ENCODE measurements at regions not wholly inside any gene's neighbourhood (a gene's known extent, or its start where the extent isn't known, plus 50 kb on each side); places are given as distances from the start of the nearest gene placed in this dataset.
A peak's percentile ranks its signal among the peaks of the same experiment; 100 is the strongest.

DNA sequence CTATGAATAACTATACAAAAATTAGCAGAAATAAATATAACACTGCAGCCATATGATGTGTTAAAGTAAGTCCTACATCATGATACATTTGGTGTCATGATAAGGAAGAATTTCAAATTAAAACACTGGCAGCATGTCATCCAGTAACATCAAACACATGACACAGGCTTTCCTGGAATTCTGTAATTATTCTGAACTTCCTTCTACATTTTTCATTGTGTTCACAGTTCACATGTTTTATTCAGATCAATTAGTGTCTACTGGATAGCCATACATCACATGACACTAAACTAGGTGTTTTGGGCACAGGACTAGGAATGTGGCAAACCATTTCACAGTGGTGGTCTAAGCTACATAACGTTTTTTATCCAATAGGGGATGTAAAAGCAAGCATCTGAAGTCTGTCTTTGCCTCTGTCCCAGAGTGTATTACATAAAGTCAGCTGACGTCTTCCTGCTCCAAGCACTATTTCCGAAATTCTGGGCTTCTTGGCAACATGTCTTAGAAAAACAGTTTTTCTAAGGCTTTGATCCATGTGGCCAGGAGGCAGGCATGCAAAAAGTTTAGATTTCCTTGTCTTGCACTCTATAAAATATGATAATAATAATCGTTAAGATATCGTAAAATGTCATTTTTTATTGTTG, 707.9 kb downstream of the CENPC start:
- peak in 1 of 2 donors; percentile 4 for DNase-seq
- no peaks in the 10 kb centered on the region for H3K27me3 ChIP-seq
- H3K4me3 ChIP-seq: no peak overlapping the region
- TF ChIP-seq POLR2AphosphoS5 (IDR thresholded peaks at IDR 0.05) (no peak), POLR2A (IDR thresholded peaks at IDR 0.05) (no peak), EP300 (IDR thresholded peaks at IDR 0.05) (no peak)
- TF ChIP-seq, protein P1, sequence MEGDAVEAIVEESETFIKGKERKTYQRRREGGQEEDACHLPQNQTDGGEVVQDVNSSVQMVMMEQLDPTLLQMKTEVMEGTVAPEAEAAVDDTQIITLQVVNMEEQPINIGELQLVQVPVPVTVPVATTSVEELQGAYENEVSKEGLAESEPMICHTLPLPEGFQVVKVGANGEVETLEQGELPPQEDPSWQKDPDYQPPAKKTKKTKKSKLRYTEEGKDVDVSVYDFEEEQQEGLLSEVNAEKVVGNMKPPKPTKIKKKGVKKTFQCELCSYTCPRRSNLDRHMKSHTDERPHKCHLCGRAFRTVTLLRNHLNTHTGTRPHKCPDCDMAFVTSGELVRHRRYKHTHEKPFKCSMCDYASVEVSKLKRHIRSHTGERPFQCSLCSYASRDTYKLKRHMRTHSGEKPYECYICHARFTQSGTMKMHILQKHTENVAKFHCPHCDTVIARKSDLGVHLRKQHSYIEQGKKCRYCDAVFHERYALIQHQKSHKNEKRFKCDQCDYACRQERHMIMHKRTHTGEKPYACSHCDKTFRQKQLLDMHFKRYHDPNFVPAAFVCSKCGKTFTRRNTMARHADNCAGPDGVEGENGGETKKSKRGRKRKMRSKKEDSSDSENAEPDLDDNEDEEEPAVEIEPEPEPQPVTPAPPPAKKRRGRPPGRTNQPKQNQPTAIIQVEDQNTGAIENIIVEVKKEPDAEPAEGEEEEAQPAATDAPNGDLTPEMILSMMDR (IDR thresholded peaks at IDR 0.05): no peak
- no peak overlapping the region for H3K27ac ChIP-seq
- intact Hi-C loops (cut with DNase I; ENCODE audit: low total_unique reads): no loop called here
- no peaks in the 10 kb centered on the region for H3K36me3 ChIP-seq
- H3K4me1 ChIP-seq: no peaks in the 10 kb centered on the region
- WGBS, 5 donors: 47 to 68% (median 61%) methylated on average over 5 of the region's 5 CpGs
- no peaks in the 10 kb centered on the region for H3K9me3 ChIP-seq

- peaks cover 0 to 5% (median 0%) of the 10 kb centered on the region in 4 donors for H3K9me3 ChIP-seq
- intact Hi-C loops (cut with DNase I; ENCODE audit: low total_unique reads): no loop called here
- no peak overlapping the region for H3K4me3 ChIP-seq
- TF ChIP-seq, protein P1 (IDR thresholded peaks at IDR 0.05): no peak
- TF ChIP-seq POLR2AphosphoS5 (IDR thresholded peaks at IDR 0.05) (no peak), EP300 (IDR thresholded peaks at IDR 0.05) (no peak), POLR2A (IDR thresholded peaks at IDR 0.05) (no peak)
- H3K27me3 ChIP-seq: no peaks in the 10 kb centered on the region
- H3K36me3 ChIP-seq: no peaks in the 10 kb centered on the region
- no peak overlapping the region for H3K27ac ChIP-seq
- no peak for DNase-seq
- H3K4me1 ChIP-seq: no peaks in the 10 kb centered on the region
Observed at GRCh38 chr4:66829310-66829709, 716.0 kb downstream of the CENPC start.

- H3K36me3 ChIP-seq: no peaks in the 10 kb centered on the region
- intact Hi-C loops (cut with DNase I; ENCODE audit: low total_unique reads): no loop called here
- H3K9me3 ChIP-seq: no peaks in the 10 kb centered on the region
- no peaks in the 10 kb centered on the region for H3K27me3 ChIP-seq
- H3K27ac ChIP-seq: no peak overlapping the region
- no peaks in the 10 kb centered on the region for H3K4me1 ChIP-seq
- TF ChIP-seq POLR2AphosphoS5 (IDR thresholded peaks at IDR 0.05): no peak
- TF ChIP-seq EP300 (IDR thresholded peaks at IDR 0.05): no peak
- TF ChIP-seq, protein P1 (IDR thresholded peaks at IDR 0.05): no peak
- no peak for TF ChIP-seq POLR2A (IDR thresholded peaks at IDR 0.05)
- no peak for DNase-seq
- no peak overlapping the region for H3K4me3 ChIP-seq
Observed at GRCh38 chr4:66820681-66821080, 724.6 kb downstream of the CENPC start.

DNA sequence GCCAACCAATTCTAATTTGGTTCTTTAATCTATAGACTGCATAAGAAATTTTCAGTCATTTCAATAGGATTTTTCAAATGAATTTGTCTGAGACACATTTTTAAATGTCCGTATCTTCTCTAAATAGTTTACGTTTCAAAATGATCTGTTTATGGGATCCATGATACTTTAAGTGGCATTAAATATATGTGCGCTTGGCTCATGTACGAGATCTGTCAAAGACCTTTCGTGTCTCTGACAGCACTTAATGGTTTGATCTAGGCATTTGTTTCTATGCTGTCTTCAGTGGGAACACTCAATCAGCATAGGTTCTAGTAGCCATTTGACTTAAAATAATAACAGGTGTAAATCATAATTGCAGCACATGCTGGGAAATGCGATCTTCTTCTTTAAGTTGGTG, 731.0 kb downstream of the CENPC start:
- Histone ChIP-seq H3K27ac (no peak overlapping the region), H3K4me3 (no peak overlapping the region), H3K36me3 (no peaks in the 10 kb centered on the region), H3K27me3 (no peaks in the 10 kb centered on the region), H3K9me3 (no peaks in the 10 kb centered on the region), H3K4me1 (no peaks in the 10 kb centered on the region)
- 59 to 70% (median 67%) methylated on average over 6 of the region's 6 CpGs for WGBS, 5 donors
- no peak for DNase-seq
- intact Hi-C loops (cut with DNase I; ENCODE audit: low total_unique reads): no loop called here
- TF ChIP-seq POLR2AphosphoS5 (IDR thresholded peaks at IDR 0.05): no peak
- no peak for TF ChIP-seq EP300 (IDR thresholded peaks at IDR 0.05)

GRCh38 chr4:66805582-66805981, 739.7 kb downstream of the CENPC start:
- no peak for DNase-seq
- TF ChIP-seq POLR2AphosphoS5 (IDR thresholded peaks at IDR 0.05) (no peak), POLR2A (IDR thresholded peaks at IDR 0.05) (no peak), EP300 (IDR thresholded peaks at IDR 0.05) (no peak)
- TF ChIP-seq, protein P1 (IDR thresholded peaks at IDR 0.05): no peak
- Histone ChIP-seq H3K36me3 (no peaks in the 10 kb centered on the region), H3K4me1 (no peaks in the 10 kb centered on the region), H3K27ac (no peak overlapping the region), H3K27me3 (no peaks in the 10 kb centered on the region), H3K9me3 (no peaks in the 10 kb centered on the region), H3K4me3 (no peak overlapping the region)
- 26 to 44% (median 31%) methylated on average over 1 of the region's 1 CpG for WGBS, 5 donors
- intact Hi-C loops (cut with DNase I; ENCODE audit: low total_unique reads): no loop called here
